ENCODE measurements at regions not wholly inside any gene's neighbourhood (a gene's known extent, or its start where the extent isn't known, plus 50 kb on each side); places are given as distances from the start of the nearest gene placed in this dataset.

- DNase-seq (ENCODE audit: low read depth, low spot score), result no peak
Measured at GRCh38 chr15:55026381-55026780, 170.4 kb downstream of the RSL24D1 start.

- no peak for DNase-seq (ENCODE audit: low read depth, low spot score)
Measured at GRCh38 chr15:55017635-55018034, 179.1 kb downstream of the RSL24D1 start.

DNA sequence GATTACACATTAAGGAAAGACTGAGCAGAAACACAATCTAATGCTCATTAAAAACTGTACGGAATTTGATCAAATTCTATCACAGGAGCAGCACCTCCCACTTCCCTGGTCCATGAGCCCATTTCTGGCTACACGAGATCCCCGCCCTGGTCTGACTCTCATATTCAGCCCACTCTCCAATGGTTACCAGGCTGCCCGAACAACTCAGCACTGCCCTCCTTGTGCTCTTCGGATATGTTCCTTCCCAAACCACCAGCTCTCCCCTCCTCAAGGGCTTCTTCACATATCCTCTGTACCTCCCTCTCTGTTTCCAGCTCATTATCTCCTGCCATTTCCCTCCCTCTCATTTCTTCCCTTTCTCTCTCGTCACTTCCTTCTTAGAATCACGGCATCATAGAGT lies 180.5 kb downstream of the RSL24D1 start:
- no peak for DNase-seq (ENCODE audit: low read depth, low spot score)

DNA sequence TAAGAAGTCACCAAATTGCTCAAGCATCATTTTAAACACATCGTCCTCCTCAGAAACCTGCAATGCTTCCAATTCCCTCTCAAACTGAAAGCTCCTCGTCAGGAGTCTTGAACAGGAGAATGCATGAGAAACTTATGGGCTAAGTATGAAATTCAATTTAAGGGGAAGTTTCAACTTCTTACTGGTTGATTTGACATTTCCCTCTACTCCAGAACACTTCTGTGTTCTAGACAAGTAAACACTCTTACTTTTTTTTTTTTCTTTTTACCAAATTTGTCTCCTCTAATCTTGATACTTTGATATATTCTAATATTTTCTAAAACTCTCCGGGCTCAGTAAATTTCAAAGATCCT lies 181.7 kb downstream of the RSL24D1 start:
- DNase-seq (ENCODE audit: low read depth, low spot score), result no peak

- no peak for DNase-seq (ENCODE audit: low read depth, low spot score)
Measured at GRCh38 chr15:55014391-55015092, 182.2 kb downstream of the RSL24D1 start.

DNA sequence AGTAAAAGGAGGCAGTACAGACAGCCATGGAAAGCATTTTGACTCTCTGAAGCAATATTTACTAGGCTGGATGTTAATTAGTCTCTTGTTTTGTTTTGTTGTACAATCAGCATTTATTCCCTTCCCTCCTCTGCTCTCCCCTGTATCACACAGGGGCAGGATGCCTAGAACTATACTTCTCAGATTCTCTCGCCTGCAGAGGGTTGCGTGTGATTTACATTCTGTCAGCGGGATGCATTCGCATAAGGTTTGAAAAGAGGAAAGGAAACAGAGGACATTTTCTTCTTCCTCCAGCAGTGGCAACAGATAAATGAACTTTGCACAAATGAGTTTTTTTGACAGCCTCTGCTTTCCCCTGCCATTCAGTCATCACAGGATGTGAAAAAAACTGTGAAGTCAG lies 188.3 kb downstream of the RSL24D1 start:
- DNase-seq (ENCODE audit: low read depth, low spot score), result no peak

GRCh38 chr15:55007561-55007960 lies 189.2 kb downstream of the RSL24D1 start:
- no peak for DNase-seq (ENCODE audit: low read depth, low spot score)

DNA sequence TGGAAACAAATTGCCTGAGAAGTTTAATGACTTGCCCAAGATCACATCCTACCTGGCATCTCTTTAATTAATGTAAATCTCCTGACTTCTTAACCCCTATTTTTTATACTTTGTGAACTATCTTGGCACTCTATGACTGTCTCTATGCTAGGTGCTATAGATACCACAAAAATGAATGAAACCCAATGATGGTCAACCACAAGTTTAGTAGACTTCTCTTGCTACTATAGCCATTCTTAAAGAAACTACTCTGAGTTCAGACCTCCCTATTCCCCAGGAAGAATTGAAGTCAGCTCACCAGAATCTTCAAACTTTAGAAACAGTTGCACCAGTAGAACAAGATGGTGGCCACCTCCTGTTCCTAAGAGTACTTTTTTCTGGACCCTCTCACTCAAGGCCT lies 191.1 kb downstream of the RSL24D1 start:
- DNase-seq (ENCODE audit: low read depth, low spot score), result no peak

DNA sequence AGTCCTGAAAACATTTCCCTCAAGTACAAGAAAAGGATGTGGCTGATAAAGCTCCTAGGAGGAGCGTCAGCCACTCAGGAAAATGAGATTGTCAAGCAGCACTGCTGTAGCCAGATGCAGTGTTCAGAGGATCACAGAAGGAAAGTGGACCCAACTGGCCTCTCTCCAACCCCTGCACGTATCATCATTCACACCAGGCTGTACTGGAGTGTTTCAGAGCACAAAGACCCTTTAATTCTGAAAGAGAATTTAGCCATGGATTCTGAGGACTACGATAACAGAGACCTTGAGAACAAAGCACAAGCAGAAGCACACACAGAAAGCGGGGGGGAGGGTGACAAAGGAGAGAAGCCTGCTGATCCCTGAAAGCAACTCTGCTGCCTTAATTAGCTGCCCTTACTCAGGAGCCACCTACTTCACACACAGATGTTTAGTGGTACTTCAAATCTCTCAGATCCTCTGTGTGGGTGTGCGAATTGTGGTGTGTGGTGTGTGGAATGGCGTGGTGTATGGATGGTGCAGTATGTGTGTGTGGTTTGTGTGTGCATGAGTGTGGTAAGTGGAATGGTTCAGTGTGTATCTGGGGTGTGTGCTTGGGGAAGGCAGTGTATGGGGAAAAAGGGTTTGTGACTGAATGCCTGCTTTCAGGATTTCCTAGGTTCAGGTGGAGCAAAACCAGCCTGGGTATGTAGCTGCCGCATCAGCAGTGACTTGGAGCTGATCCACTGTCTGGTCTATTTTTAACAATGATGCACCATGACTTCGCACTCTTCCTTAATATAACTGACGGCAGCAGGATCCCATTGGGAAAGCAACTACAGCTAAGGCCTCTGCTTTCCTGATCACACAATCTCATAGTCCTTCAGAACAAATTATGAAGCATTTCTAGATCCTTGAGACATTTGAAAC lies 192.5 kb downstream of the RSL24D1 start:
- no peak for DNase-seq (ENCODE audit: low read depth, low spot score)

GRCh38 chr15:54998661-54999060 lies 198.1 kb downstream of the RSL24D1 start:
- no peak for DNase-seq (ENCODE audit: low read depth, low spot score)

DNA sequence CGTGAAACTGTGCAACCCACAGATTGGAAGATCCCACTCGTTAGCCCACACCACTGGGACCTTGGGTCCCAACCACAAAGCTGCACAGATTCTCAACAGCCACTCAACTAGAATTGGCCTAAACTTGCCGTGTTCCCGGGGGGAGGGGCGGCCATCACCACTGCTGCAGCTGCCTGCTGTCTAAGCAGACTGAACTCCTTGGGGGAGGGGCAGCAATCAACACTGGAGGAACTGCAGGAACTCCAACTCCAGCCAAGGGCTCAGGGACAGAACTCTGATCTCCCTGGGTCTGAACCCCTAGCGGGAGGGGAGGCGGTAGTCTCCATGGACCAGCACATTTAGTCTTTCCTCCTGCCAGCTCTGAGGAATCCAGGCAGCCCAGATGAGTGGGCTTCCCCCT lies 205.9 kb downstream of the RSL24D1 start:
- DNase-seq (ENCODE audit: low read depth, low spot score), result no peak

GRCh38 chr15:54987881-54988280 lies 208.9 kb downstream of the RSL24D1 start:
- no peak for DNase-seq (ENCODE audit: low read depth, low spot score)

DNA sequence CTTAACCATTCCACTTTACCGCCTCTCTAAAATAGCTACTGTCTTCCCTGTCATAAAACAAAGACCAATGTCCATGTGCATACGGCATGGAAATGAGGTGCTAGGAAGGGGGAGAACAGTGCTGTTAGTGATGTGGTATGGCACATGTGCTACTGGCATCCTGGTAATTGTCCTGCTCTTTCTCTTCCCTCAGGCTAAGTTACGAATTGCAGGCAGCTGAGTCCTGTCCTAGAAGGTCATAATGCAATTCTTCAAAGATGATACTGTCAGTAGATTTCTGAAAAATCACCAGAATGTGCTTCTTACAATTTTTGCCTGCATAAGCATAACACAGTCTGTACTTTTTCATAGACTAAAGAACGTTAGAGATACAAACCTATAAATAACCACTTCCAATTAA lies 216.8 kb downstream of the RSL24D1 start:
- no peak for DNase-seq (ENCODE audit: low read depth, low spot score)

DNA sequence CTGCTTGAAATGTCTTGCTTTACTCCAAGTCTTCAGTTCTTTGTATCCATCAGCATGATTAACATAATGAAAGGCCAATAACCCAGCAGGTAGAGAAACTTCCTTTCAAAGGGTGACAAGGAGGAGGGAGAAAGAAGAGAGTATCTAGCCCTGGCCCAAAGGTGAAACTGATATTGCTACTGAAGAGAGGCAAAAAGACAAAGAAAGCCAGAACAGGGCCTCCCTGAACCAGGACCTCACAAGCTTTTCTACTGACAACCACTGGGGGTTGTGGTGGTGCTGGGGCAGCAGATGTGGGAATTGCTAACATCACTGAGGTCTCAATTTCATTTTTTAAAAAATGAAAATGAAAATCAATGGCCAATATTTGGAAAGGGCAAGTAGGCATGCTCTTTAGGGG lies 234.1 kb downstream of the RSL24D1 start:
- DNase-seq (ENCODE audit: low read depth, low spot score), result no peak

GRCh38 chr15:54960266-54960665 lies 236.5 kb downstream of the RSL24D1 start:
- DNase-seq (ENCODE audit: low read depth, low spot score), result no peak

- no peak for DNase-seq (ENCODE audit: low read depth, low spot score)
Measured at GRCh38 chr15:54941417-54941816, 255.3 kb downstream of the RSL24D1 start.

DNA sequence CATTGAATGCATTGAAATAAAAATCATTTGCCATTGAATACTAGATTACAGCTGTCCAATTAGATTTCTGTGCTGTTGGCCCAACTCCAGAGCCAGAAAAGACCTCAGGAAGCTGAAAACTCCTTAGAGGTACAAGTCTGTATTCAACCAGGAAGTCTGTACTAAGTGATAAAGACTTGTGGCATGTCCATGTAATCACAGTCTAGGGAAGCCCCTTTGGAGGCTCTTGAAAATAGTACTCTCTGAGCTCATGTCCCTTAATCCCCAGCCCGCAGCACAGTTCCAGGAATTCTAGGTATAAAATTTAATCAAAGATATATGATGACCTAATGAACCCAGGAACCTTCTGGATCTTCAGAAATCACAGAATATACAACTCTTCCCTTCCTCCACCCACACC lies 279.4 kb downstream of the RSL24D1 start:
- no peak for DNase-seq (ENCODE audit: low read depth, low spot score)

GRCh38 chr15:54915380-54915779 lies 281.4 kb downstream of the RSL24D1 start:
- no peak for DNase-seq (ENCODE audit: low read depth, low spot score)

DNA sequence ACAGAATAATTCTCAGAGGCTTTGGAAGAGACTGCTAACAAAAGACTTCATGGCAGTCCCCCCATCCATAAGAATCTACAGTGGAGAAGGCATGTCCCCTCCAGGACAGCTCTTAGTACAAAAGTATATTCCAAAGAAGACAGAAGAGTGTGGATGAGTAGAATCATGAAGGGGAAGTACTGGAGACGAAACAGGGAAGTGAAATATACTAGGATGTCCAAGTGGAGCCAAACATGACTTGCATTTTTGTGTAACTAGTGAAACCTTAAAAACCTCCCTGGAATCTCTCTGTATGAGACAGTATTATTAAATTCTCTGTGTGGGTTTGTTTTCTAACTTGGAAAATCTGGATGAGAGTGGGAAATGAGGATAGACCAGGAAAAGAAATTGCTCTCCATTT lies 312.4 kb downstream of the RSL24D1 start:
- no peak for DNase-seq (ENCODE audit: low read depth, low spot score)

- DNase-seq (ENCODE audit: low read depth, low spot score), result no peak
Measured at GRCh38 chr15:54859982-54860381, 336.8 kb downstream of the RSL24D1 start.

DNA sequence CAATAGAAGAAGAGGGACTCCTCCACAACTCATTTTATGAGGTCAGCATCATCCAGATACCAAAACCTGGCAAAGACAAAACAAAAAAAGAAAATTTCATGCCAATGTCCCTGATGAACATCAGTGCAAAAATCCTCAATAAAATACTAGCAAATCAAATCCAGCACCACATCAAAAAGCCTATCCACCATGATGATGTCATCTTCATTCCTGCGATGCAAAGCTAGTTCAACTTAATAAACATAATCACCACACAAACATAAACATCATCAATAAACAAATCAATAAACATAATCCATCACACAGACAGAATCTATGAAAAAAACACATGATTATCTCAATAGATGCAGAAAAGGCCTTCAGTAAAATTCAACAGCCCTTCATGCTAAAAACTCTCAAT lies 342.1 kb downstream of the RSL24D1 start:
- no peak for DNase-seq (ENCODE audit: low read depth, low spot score)

GRCh38 chr15:54850101-54850500 lies 346.6 kb downstream of the RSL24D1 start:
- no peak for DNase-seq (ENCODE audit: low read depth, low spot score)

DNA sequence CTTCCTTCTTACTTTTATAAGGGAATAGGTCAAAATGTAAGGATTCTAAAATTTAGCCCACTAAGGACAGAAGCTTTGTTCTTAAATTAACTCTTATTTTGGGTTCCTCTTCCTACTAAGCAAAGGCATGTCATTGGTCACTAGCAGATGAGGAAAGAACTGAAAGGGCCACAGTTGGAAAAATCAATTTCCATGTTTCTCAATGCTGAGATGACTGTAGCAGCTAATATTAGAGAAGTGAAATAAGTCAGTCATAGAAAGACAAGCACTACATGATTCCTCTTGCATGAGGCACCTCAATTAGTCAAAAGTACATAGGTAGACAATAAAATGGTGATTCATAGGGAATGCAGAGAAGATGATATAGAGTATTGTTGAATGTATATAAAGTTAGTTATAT lies 353.7 kb downstream of the RSL24D1 start:
- no peak for DNase-seq (ENCODE audit: low read depth, low spot score)

Data from activated naive CD8-positive, alpha-beta T cell treated with anti-CD3 and anti-CD28 coated beads, Interleukin-2, amount 50 U/mL, for 16 hours (primary cell).